ENCODE measurements at regions not wholly inside any gene's neighbourhood (a gene's known extent, or its start where the extent isn't known, plus 50 kb on each side); places are given as distances from the start of the nearest gene placed in this dataset.

DNA sequence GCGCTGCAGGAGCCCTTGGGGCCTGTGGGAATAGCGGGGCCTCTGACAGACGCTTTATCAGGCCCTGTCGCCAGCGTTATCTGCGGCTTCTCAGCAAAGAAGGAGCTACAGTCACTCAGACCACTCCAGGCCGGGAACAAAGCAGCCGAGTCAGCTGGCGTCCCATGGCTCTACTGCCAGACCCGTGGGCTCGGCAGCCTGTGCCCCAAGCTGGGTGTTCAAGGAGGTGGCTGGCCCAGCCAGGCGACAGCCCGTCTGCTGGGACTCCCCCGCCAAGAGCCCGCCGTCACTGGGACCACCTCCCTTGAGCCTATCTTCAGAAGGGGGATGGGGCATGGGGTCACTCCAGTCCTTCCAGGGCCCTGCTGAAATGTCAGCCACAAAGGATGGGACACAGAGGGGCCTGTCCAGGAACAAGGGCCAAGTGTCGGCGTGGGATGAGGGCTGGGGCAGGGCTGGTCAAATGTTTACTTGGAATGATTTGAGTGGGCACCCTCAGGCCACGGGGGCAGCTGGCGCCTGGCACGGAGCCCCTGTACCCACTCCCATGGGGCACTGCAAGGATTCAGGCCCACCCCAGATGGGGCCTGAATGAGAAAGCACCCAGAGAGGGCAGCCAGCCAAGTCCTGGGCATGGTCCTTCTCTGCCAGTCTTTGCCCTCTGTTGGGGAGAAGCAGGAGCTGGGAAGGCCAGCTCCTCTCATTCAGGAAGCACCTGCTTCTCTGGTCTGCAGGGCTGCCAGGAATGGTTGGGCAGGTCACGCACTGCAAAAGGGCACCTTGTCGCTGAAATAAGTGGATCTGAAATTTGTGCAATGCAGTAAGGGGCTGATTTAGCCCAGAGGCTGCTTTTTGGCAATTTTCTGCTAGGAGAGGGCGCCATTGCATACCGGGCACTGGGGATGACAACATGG lies 148.3 kb downstream of the SMAD6 start:
- Histone ChIP-seq H3K9me3 (ENCODE audit: control insufficient read depth, insufficient read depth, low read length) (no peaks in the 10 kb centered on the region), H3K4me3 (ENCODE audit: low read depth, low read length) (no peak overlapping the region), H3K27me3 (ENCODE audit: control insufficient read depth, insufficient read depth, low read length) (no peaks in the 10 kb centered on the region), H3K27ac (ENCODE audit: low read depth, low read length) (no peak overlapping the region)
- no peak for DNase-seq (ENCODE audit: low read depth, low spot score)
- ChIA-PET CTCF (interaction anchor here (0.8 to 4.8 kb wide), 29 partner anchors 11 to 253 kb away, joined by 3 to 63 read pairs (median 7); partner anchors contain the start of gene SMAD6), POLR2A (interaction anchor here (1.2 to 2.6 kb wide), 3 partner anchors 7 to 148 kb away, joined by 4 to 23 read pairs (median 8); partner anchors contain the start of gene SMAD6)
- TF ChIP-seq, protein P1, sequence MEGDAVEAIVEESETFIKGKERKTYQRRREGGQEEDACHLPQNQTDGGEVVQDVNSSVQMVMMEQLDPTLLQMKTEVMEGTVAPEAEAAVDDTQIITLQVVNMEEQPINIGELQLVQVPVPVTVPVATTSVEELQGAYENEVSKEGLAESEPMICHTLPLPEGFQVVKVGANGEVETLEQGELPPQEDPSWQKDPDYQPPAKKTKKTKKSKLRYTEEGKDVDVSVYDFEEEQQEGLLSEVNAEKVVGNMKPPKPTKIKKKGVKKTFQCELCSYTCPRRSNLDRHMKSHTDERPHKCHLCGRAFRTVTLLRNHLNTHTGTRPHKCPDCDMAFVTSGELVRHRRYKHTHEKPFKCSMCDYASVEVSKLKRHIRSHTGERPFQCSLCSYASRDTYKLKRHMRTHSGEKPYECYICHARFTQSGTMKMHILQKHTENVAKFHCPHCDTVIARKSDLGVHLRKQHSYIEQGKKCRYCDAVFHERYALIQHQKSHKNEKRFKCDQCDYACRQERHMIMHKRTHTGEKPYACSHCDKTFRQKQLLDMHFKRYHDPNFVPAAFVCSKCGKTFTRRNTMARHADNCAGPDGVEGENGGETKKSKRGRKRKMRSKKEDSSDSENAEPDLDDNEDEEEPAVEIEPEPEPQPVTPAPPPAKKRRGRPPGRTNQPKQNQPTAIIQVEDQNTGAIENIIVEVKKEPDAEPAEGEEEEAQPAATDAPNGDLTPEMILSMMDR (IDR thresholded peaks at IDR 0.05; ENCODE audit: low read depth, low read length): no peak

DNA sequence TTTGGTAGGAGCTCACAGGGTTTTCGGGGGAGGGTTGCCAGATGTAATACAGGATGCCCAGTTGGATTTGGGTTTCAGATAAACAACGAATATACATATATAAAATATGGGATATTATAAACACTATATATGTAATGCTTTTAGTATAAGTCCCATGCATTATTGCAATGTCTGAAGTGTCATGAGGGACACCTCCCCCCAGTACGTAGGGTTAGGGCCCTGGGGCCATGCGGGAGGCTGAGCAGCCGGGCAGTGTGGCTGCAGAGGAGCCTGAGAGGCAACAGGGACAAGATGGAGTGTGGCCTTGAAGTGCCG lies 148.9 kb downstream of the SMAD6 start:
- H3K4me3 ChIP-seq (ENCODE audit: low read depth, low read length): no peak overlapping the region
- POLR2A ChIA-PET: interaction anchor here (0.8 to 2.6 kb wide), 5 partner anchors 8 to 149 kb away, joined by 4 to 23 read pairs (median 5); partner anchors contain the start of gene SMAD6

DNA sequence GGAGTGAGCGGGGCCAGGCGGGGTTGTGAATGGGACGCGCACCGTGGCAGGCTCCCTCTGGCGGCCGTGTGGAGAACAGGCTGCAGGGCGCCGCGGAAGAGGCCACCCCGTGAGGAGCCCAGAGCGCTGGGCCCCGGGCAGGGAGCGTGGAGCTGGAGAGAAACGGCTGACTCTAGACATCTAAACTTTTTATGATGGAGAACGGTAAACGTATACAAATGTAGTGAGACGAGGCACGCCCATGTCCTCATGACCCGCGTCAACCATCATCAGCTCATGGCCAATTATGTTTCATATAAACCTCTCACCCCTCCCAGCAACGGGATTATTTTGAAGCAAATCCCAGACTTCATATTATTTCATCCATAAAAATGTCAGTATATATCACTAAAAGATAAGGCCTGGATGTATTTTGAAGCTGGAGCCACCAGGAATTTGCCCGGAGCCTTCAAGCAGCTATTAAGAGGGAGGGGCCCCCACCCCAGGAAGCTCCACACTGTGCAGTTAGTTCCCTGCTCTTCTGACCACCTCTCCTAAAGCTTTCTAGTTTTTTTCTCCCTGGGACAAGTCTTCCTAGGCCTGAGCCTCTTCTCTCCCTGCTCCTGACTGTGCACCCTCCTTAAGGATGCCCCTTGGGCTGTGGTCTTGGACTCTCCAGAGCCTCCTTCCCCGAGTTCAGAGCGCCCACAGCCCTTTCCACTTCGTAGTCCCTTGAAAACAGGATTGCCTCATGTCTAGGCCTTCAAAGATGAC lies 149.5 kb downstream of the SMAD6 start:
- no peaks in the 10 kb centered on the region for H3K9me3 ChIP-seq (ENCODE audit: control insufficient read depth, insufficient read depth, low read length)
- H3K27me3 ChIP-seq (ENCODE audit: control insufficient read depth, insufficient read depth, low read length): no peaks in the 10 kb centered on the region
- ChIA-PET CTCF (interaction anchor here (0.6 to 4.8 kb wide), 65 partner anchors 9 to 378 kb away, joined by 3 to 63 read pairs (median 4); partner anchors contain the start of gene SMAD6), POLR2A (interaction anchor here (0.8 to 2.6 kb wide), 6 partner anchors 9 to 149 kb away, joined by 3 to 23 read pairs (median 5); partner anchors contain the start of gene SMAD6)
- no peak overlapping the region for H3K4me3 ChIP-seq (ENCODE audit: low read depth, low read length)
- peak; percentile 45 for DNase-seq (ENCODE audit: low read depth, low spot score)
- no peak overlapping the region for H3K27ac ChIP-seq (ENCODE audit: low read depth, low read length)
- TF ChIP-seq, protein P1 (IDR thresholded peaks at IDR 0.05; ENCODE audit: low read depth, low read length): peak; percentile 96

More for the DNA sequence above, 148.9 kb downstream of the SMAD6 start:
- CTCF ChIA-PET: interaction anchor here (0.7 to 4.8 kb wide), 43 partner anchors 11 to 284 kb away, joined by 3 to 63 read pairs (median 5); partner anchors contain the start of gene SMAD6
- TF ChIP-seq, protein P1 (IDR thresholded peaks at IDR 0.05; ENCODE audit: low read depth, low read length): no peak
- H3K27me3 ChIP-seq (ENCODE audit: control insufficient read depth, insufficient read depth, low read length): no peaks in the 10 kb centered on the region
- DNase-seq (ENCODE audit: low read depth, low spot score): no peak
- no peak overlapping the region for H3K27ac ChIP-seq (ENCODE audit: low read depth, low read length)
- no peaks in the 10 kb centered on the region for H3K9me3 ChIP-seq (ENCODE audit: control insufficient read depth, insufficient read depth, low read length)

DNA sequence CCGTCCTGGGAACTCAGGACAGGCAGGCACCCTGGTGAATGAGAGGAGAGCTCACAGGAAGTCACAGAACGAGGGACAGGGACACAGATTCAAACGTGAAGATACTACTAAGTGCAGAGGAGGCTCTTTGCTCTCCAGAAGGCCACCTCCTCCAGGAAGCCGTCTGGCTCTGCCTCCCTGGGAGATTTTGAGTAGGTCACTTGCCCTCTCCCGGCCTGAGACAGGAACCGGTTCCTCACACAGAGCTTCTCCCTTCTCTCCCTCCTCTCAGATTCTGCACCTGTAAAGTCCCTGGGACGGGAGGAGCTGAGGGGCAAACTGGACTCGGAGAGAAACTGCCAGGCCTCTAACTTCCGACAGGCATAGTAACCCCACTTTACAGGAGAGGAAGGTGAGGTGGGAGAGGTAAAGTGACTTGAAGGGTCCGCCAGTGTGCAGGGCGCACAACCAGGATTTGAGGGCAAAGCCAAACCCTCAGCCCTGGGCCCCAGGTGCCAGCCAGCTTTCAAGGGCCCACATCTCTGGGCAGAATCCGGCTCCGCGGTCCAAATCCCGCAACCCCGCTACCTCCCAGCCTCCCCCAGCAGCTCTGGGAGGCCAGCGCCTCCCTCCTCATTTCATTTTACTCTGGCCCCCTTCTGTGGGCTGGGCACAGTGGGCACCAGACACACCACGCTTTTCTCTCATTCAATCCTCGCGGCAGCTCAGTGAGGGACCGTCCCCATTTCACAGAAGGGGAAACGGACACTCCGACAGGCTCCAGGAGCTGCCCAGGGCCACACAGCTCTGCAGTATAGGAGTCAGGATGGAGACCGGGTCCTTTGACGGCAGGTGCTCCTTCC lies 150.2 kb downstream of the SMAD6 start:
- no peak for DNase-seq (ENCODE audit: low read depth, low spot score)
- Histone ChIP-seq H3K4me3 (ENCODE audit: low read depth, low read length) (no peak overlapping the region), H3K27me3 (ENCODE audit: control insufficient read depth, insufficient read depth, low read length) (no peaks in the 10 kb centered on the region), H3K9me3 (ENCODE audit: control insufficient read depth, insufficient read depth, low read length) (no peaks in the 10 kb centered on the region), H3K27ac (ENCODE audit: low read depth, low read length) (no peak overlapping the region)
- ChIA-PET POLR2A (interaction anchor here (0.7 to 2.6 kb wide), 8 partner anchors 9 to 150 kb away, joined by 3 to 23 read pairs (median 6); partner anchors contain the start of gene SMAD6), CTCF (interaction anchor here (0.5 to 4.8 kb wide), 49 partner anchors 10 to 334 kb away, joined by 3 to 63 read pairs (median 4); partner anchors contain the start of gene SMAD6)
- TF ChIP-seq, protein P1 (IDR thresholded peaks at IDR 0.05; ENCODE audit: low read depth, low read length): no peak
